ENCODE measurements at regions not wholly inside any gene's neighbourhood (a gene's known extent, or its start where the extent isn't known, plus 50 kb on each side); places are given as distances from the start of the nearest gene placed in this dataset.

- TF ChIP-seq CTCF (IDR thresholded peaks at IDR 0.05) (no peak), POLR2A (IDR thresholded peaks at IDR 0.05) (no peak)
Measured at GRCh38 chr11:15903246-15903645, 453.1 kb downstream of the SOX6 start.
